ENCODE measurements at regions not wholly inside any gene's neighbourhood (a gene's known extent, or its start where the extent isn't known, plus 50 kb on each side); places are given as distances from the start of the nearest gene placed in this dataset.

- Histone ChIP-seq H2BK5ac (ENCODE audit: low read depth, low read length) (no peak overlapping the region), H3K23me2 (ENCODE audit: low read depth, low read length) (no peaks in the 10 kb centered on the region), H3K4me3 (ENCODE audit: extremely low read depth in 1 of 4, insufficient read depth in 2 of 4, low read depth in 3 of 4, low read length in 4 of 4) (no peak overlapping the region), H3K18ac (ENCODE audit: extremely low read depth, low read length) (no peak overlapping the region), H3K27me3 (replicated peaks in 1 of 4; ENCODE audit: control insufficient read depth in 3 of 4, extremely low read depth in 1 of 4, insufficient read depth in 3 of 4, low read length in 3 of 4) (no peaks in the 10 kb centered on the region), H4K91ac (replicated peaks; ENCODE audit: insufficient read length, low read length) (no peak overlapping the region), H3K4me2 (ENCODE audit: insufficient read depth in 1 of 2, low read depth in 2 of 2, low read length in 2 of 2) (no peak overlapping the region), H3K79me2 (ENCODE audit: control insufficient read depth in 1 of 2, insufficient read depth in 2 of 2, low read length in 2 of 2) (no peaks in the 10 kb centered on the region), H4K8ac (ENCODE audit: extremely low read depth, insufficient read depth, low read length) (no peak overlapping the region; the same call in 1 of the 2 replicates), H2BK12ac (ENCODE audit: low read depth, low read length) (no peak overlapping the region), H2BK15ac (ENCODE audit: low read length) (no peak overlapping the region), H2AK5ac (ENCODE audit: low read depth, low read length) (no peak overlapping the region), H3K23ac (ENCODE audit: insufficient read length) (no peak overlapping the region), H2BK20ac (ENCODE audit: low read length) (no peak overlapping the region), H3K79me1 (ENCODE audit: low read depth, low read length) (no peaks in the 10 kb centered on the region), H3K27ac (ENCODE audit: low read depth, low read length) (no peak overlapping the region), H3K56ac (replicated peaks; ENCODE audit: insufficient read length, low read depth, low read length) (no peak overlapping the region), H3K4me1 (replicated peaks in 1 of 4; ENCODE audit: control insufficient read depth in 3 of 4, insufficient read depth in 4 of 4, low read length in 3 of 4) (no peaks in the 10 kb centered on the region), H3K9me3 (ENCODE audit: insufficient read depth in 2 of 2, low read depth in 1 of 2, low read length in 1 of 2) (no peaks in the 10 kb centered on the region), H2AFZ (ENCODE audit: low read length) (no peak overlapping the region), H4K5ac (ENCODE audit: insufficient read length, low read depth, low read length) (no peak overlapping the region), H3K36me3 (ENCODE audit: control insufficient read depth in 2 of 4, insufficient read depth in 4 of 4, low read length in 3 of 4) (no peaks in the 10 kb centered on the region), H3K4ac (replicated peaks; ENCODE audit: insufficient read length, low read depth, low read length) (no peak overlapping the region), H3K9ac (replicated peaks in 1 of 4; ENCODE audit: extremely low read depth in 1 of 4, low read depth in 3 of 4, low read length in 3 of 4) (no peak overlapping the region), H4K20me1 (replicated peaks in 1 of 2; ENCODE audit: control insufficient read depth in 1 of 2, insufficient read depth in 2 of 2, low read length in 2 of 2) (no peaks in the 10 kb centered on the region), H2BK120ac (replicated peaks; ENCODE audit: low read depth, low read length) (no peak overlapping the region), H3K14ac (ENCODE audit: insufficient read length) (peak overlapping the region; percentile 80)
- 82% methylated on average over 3 of the region's 3 CpGs; no CpG with 5 or more reads in 1 of the 2 experiments for WGBS, 2 experiments (ENCODE audit: extremely low coverage in 1 of 2, insufficient coverage in 1 of 2, insufficient read length in 1 of 2, insufficient replicate concordance in 2 of 2, low coverage in 1 of 2, low lambda C conversion rate in 2 of 2, missing lambda C conversion rate in 1 of 2)
- no peak for DNase-seq (ENCODE audit: low read depth in 1 of 2, low spot score in 2 of 2)
- ChIA-PET CTCF (ENCODE audit: partially characterized antibody) (interaction anchor here (0.9 kb wide), 1 partner anchor 9 kb away, joined by 3 read pairs; no protein-coding TSS in a partner anchor), POLR2A (ENCODE audit: partially characterized antibody) (no interaction called here)
- no peak for FAIRE-seq
- TF ChIP-seq ATF2 (IDR thresholded peaks at IDR 0.05; ENCODE audit: low read length) (no peak), POLR2AphosphoS5 (IDR thresholded peaks at IDR 0.05; ENCODE audit: low read depth, low read length) (no peak), CTBP2 (IDR thresholded peaks at IDR 0.05; ENCODE audit: borderline replicate concordance, insufficient read depth, insufficient read length, low read length) (no peak), KDM1A (IDR thresholded peaks at IDR 0.05; ENCODE audit: borderline replicate concordance, low read length) (no peak), SIN3A (conservative IDR thresholded peaks at IDR 0.05 in 1 of 2, IDR thresholded peaks at IDR 0.05 in 1 of 2; ENCODE audit: low read depth in 1 of 2, low read length in 2 of 2) (no peak), JUN (IDR thresholded peaks at IDR 0.05; ENCODE audit: low read depth, low read length) (no peak), MAX (IDR thresholded peaks at IDR 0.05) (no peak), POU5F1 (IDR thresholded peaks at IDR 0.05; ENCODE audit: low read depth, low read length) (no peak), SUZ12 (IDR thresholded peaks at IDR 0.05; ENCODE audit: low read length) (no peak), RAD21 (IDR thresholded peaks at IDR 0.05 in 1 of 2, conservative IDR thresholded peaks at IDR 0.05 in 1 of 2; ENCODE audit: low read depth in 2 of 2, low read length in 2 of 2) (no peak), ASH2L (IDR thresholded peaks at IDR 0.05; ENCODE audit: low read length) (no peak)
These were observed 877.5 kb upstream of the ADGRB3 start for GRCh38 chr6:67757465-67758033.

All from H1 (cell line).